Progenitor cell of endocrine pancreas (in vitro differentiated cells): ENCODE measurements at regions not wholly inside any gene's neighbourhood (a gene's known extent, or its start where the extent isn't known, plus 50 kb on each side); places are given as distances from the start of the nearest gene placed in this dataset.
A peak's percentile ranks its signal among the peaks of the same experiment; 100 is the strongest.

Experiments
- DNase-seq: peaks from one replicate; pipeline ENCODE4 v3.0.0; 2021; ENCODE audit warnings: low spot score; ENCODE audit not compliant: unreplicated experiment
- H3K27ac Mint-ChIP-seq: 2 replicates; pipeline ENCODE4 v1.8.0; 2021; ENCODE audit warnings: mild to moderate bottlenecking, moderate library complexity, mixed read lengths
- H3K27me3 Mint-ChIP-seq: 2 replicates; pipeline ENCODE4 v1.8.0; 2021; ENCODE audit warnings: mixed read lengths
- H3K36me3 Mint-ChIP-seq: 2 replicates; pipeline ENCODE4 v1.8.0; 2022; ENCODE audit warnings: mixed read lengths; ENCODE audit not compliant: insufficient read depth
- H3K4me1 Mint-ChIP-seq: 2 replicates; pipeline ENCODE4 v1.8.0; 2021; ENCODE audit warnings: low read depth, mixed read lengths
- H3K4me3 Mint-ChIP-seq: 2 replicates; pipeline ENCODE4 v1.8.0; 2021; ENCODE audit warnings: low read depth, mild to moderate bottlenecking, moderate library complexity, mixed read lengths
- H3K9me3 Mint-ChIP-seq: 2 replicates; pipeline ENCODE4 v1.8.0; 2021; ENCODE audit warnings: low read depth, mixed read lengths
- CTCF ChIP-seq: fragments of 200-600 bp; sonication (generic); IDR thresholded peaks from one replicate; pipeline ENCODE4 v1.5.0; 2021; ENCODE audit warnings: antibody characterized with exemption, mild to moderate bottlenecking; ENCODE audit not compliant: unreplicated experiment

- H3K36me3 Mint-ChIP-seq: no peaks in the 10 kb centered on the region
- DNase-seq: no peak
- peaks cover 7% of the 10 kb centered on the region for H3K4me1 Mint-ChIP-seq
- no peak for TF ChIP-seq CTCF
- no peak overlapping the region for H3K27ac Mint-ChIP-seq
- no peaks in the 10 kb centered on the region for H3K9me3 Mint-ChIP-seq
- H3K4me3 Mint-ChIP-seq: no peak overlapping the region
- H3K27me3 Mint-ChIP-seq: peaks cover 14% of the 10 kb centered on the region
Measured at GRCh38 chr5:82340799-82341198, 62.6 kb upstream of the RPS23 start.

DNA sequence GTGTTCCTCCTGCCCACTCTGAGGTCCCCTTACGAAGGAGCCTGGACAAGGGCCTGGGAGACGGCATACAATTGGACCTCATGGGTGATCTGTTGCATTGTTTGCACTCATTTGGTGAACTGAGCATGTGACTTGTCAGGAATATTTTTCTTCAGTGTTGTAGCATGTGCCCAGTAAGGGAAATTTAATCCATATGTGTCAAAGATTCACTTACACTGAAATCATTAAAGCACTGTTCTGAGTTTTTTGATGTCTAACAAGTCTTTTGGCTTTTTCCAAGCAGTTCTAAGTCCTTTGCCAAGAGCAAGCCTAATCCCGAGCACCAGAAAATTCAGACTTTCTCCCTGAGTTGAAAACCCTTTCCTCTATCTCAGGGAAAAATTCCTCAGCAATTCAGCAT, 61.6 kb upstream of the RPS23 start:
- peaks cover under 1% of the 10 kb centered on the region for H3K4me1 Mint-ChIP-seq
- H3K36me3 Mint-ChIP-seq: no peaks in the 10 kb centered on the region
- DNase-seq: no peak
- no peaks in the 10 kb centered on the region for H3K9me3 Mint-ChIP-seq
- H3K4me3 Mint-ChIP-seq: no peak overlapping the region
- no peak overlapping the region for H3K27ac Mint-ChIP-seq
- TF ChIP-seq CTCF: no peak
- H3K27me3 Mint-ChIP-seq: peaks cover 14% of the 10 kb centered on the region

GRCh38 chr5:82338771-82339373, 60.7 kb upstream of the RPS23 start:
- peak overlapping the region; percentile 11 for H3K27ac Mint-ChIP-seq
- no peak for DNase-seq
- no peak overlapping the region for H3K4me3 Mint-ChIP-seq
- no peak for TF ChIP-seq CTCF
- no peaks in the 10 kb centered on the region for H3K9me3 Mint-ChIP-seq
- no peaks in the 10 kb centered on the region for H3K4me1 Mint-ChIP-seq
- H3K36me3 Mint-ChIP-seq: no peaks in the 10 kb centered on the region
- peaks cover 14% of the 10 kb centered on the region for H3K27me3 Mint-ChIP-seq

DNA sequence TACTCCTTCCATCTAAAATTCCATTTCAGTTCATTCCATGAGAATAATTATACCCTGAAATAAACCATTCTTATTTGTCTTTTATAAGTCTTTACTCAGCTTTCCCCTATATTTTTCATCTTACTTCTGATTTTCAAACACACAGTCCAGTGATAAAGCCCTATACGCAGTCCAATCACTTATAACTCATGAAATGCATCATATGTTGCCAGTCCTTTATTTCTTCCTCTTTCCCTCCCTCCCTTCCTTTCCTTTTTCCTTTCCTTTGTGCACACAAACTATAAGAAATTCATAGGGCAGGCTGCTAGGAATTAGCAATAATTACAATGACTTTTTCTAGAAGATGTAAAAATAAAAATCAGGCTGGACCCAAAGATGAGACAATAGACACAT, 58.8 kb upstream of the RPS23 start:
- TF ChIP-seq CTCF: no peak
- Mint-ChIP-seq H3K9me3 (no peaks in the 10 kb centered on the region), H3K27ac (no peak overlapping the region), H3K4me3 (no peak overlapping the region), H3K27me3 (peaks cover 14% of the 10 kb centered on the region), H3K4me1 (no peaks in the 10 kb centered on the region), H3K36me3 (no peaks in the 10 kb centered on the region)
- no peak for DNase-seq

DNA sequence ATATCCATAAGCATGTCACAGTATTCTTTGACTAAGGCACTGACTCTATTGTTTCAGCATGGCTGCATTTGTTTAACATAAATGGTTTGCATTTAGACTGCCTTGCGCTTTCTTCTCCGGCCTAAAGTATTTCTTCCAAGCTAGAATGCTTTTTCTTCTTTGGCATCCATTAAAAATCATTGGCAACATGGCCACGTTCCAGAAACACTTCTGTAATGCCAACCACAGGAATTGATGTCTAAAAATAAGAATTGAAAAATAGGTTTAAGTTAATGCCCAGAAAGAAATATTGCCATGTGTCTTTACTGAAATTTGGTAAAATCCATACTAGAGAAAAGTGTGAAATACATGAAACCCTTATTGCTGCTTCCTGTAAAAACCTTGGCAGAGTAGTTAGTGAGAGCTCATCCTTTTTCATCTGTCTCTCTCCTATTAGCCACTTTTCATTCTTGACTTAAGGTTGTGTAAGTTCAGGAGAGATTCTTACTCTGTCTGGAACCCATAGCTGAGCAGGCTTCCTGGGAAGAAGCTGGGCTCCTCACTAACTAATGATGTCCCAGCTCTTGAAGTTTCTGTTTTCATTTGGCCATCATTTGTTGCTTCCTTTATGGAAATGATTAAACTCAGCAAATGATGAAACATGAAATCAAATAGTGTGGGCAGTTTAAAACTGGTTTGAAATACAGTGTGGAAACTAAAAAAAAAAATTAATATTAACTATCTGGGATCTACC, 58.2 kb upstream of the RPS23 start:
- H3K27me3 Mint-ChIP-seq: peaks cover 11% of the 10 kb centered on the region
- H3K27ac Mint-ChIP-seq: no peak overlapping the region
- no peaks in the 10 kb centered on the region for H3K4me1 Mint-ChIP-seq
- no peaks in the 10 kb centered on the region for H3K36me3 Mint-ChIP-seq
- H3K9me3 Mint-ChIP-seq: no peaks in the 10 kb centered on the region
- DNase-seq: no peak
- H3K4me3 Mint-ChIP-seq: no peak overlapping the region
- no peak for TF ChIP-seq CTCF
